Fibroblast of skin of back (primary cell): ENCODE measurements at regions not wholly inside any gene's neighbourhood (a gene's known extent, or its start where the extent isn't known, plus 50 kb on each side); places are given as distances from the start of the nearest gene placed in this dataset.
"Not testable (repeated sequence)": the region's sequence is repeated elsewhere in the genome, so short reads cannot be mapped to it uniquely, and the experiment has no call there.

Experiments
- DNase-seq: peaks from one replicate; pipeline ENCODE4 v3.0.0-alpha.2; 2013

- DNase-seq: no peak
Observed at GRCh38 chr2:116922414-116922813, 892.1 kb upstream of the DDX18 start.

- no peak for DNase-seq
Observed at GRCh38 chr2:116924509-116924908, 890.0 kb upstream of the DDX18 start.

GRCh38 chr2:116935097-116935814, 879.2 kb upstream of the DDX18 start:
- no peak for DNase-seq

- no peak for DNase-seq
Observed at GRCh38 chr2:116948258-116948657, 866.2 kb upstream of the DDX18 start.

GRCh38 chr2:116949249-116949648, 865.2 kb upstream of the DDX18 start:
- DNase-seq: no peak

- no peak for DNase-seq
Observed at GRCh38 chr2:116952254-116952653, 862.2 kb upstream of the DDX18 start.

GRCh38 chr2:116955646-116956045, 858.8 kb upstream of the DDX18 start:
- no peak for DNase-seq

GRCh38 chr2:116975608-116976007, 838.9 kb upstream of the DDX18 start:
- DNase-seq: no peak

- DNase-seq: no peak
Observed at GRCh38 chr2:116979916-116980764, 834.4 kb upstream of the DDX18 start.

GRCh38 chr2:116987447-116987846, 827.0 kb upstream of the DDX18 start:
- DNase-seq: no peak

- peak; percentile 43 for DNase-seq
Observed at GRCh38 chr2:116988303-116988702, 826.2 kb upstream of the DDX18 start.

- DNase-seq: no peak
Observed at GRCh38 chr2:117019357-117019756, 795.1 kb upstream of the DDX18 start.

GRCh38 chr2:117027646-117028045, 786.8 kb upstream of the DDX18 start:
- DNase-seq: no peak

GRCh38 chr2:117028708-117029107, 785.8 kb upstream of the DDX18 start:
- not testable (repeated sequence) for DNase-seq

- DNase-seq: no peak
Observed at GRCh38 chr2:117055499-117056375, 758.8 kb upstream of the DDX18 start.

- no peak for DNase-seq
Observed at GRCh38 chr2:117056376-117056748, 758.1 kb upstream of the DDX18 start.

- no peak for DNase-seq
Observed at GRCh38 chr2:117057016-117057415, 757.5 kb upstream of the DDX18 start.

GRCh38 chr2:117058366-117058765, 756.1 kb upstream of the DDX18 start:
- no peak for DNase-seq

GRCh38 chr2:117064021-117064420, 750.5 kb upstream of the DDX18 start:
- no peak for DNase-seq

- DNase-seq: peak; percentile 2
Observed at GRCh38 chr2:117065912-117066311, 748.6 kb upstream of the DDX18 start.

- no peak for DNase-seq
Observed at GRCh38 chr2:117067900-117068299, 746.6 kb upstream of the DDX18 start.

- no peak for DNase-seq
Observed at GRCh38 chr2:117068371-117068770, 746.1 kb upstream of the DDX18 start.

GRCh38 chr2:117071556-117072102, 742.9 kb upstream of the DDX18 start:
- DNase-seq: no peak
